Heart left ventricle (tissue), 16 donors: ENCODE measurements at regions not wholly inside any gene's neighbourhood (a gene's known extent, or its start where the extent isn't known, plus 50 kb on each side); places are given as distances from the start of the nearest gene placed in this dataset.
A peak's percentile ranks its signal among the peaks of the same experiment; 100 is the strongest.

Experiments
- ATAC-seq, 4 donors: fragments of 200-7000 bp; cut with Tn5 transposase; one replicate each; pipeline ENCODE4 v1.9.1; 2020 to 2022; ENCODE audit warnings: moderate library complexity in 4 of 4, mild to moderate bottlenecking in 3 of 4, moderate number of reproducible peaks in 1 of 4
- DNase-seq, 5 donors: peaks; one replicate each; pipeline ENCODE4 v3.0.0-alpha.2; 2020
- H3K27ac ChIP-seq, 12 donors: fragments of 200-600 bp; sonication (generic) in 4 of 12; one replicate each; pipeline versions ENCODE4 v1.5.0 to v1.8.0; 2016 to 2022; ENCODE audit warnings: mild to moderate bottlenecking in 2 of 12
- H3K27me3 ChIP-seq, 9 donors: fragments of 200-600 bp; sonication (generic) in 2 of 9; one replicate each; pipeline versions ENCODE4 v1.5.1 to v1.8.0; 2016 to 2022; ENCODE audit warnings: mild to moderate bottlenecking in 3 of 9
- H3K36me3 ChIP-seq, 9 donors: fragments of 200-600 bp; sonication (generic) in 2 of 9; one replicate each; pipeline versions ENCODE4 v1.5.0 to v1.8.0; 2018 to 2022; ENCODE audit warnings: mild to moderate bottlenecking in 2 of 9
- H3K4me1 ChIP-seq, 12 donors: fragments of 200-600 bp; sonication (generic) in 4 of 12; one replicate each; pipeline versions ENCODE4 v1.5.0 to v1.8.0; 2016 to 2022; ENCODE audit warnings: mild to moderate bottlenecking in 3 of 12
- H3K4me3 ChIP-seq, 12 donors: fragments of 200-600 bp; sonication (generic) in 4 of 12; one replicate each; pipeline versions ENCODE4 v1.5.0 to v1.8.0; 2017 to 2022; ENCODE audit warnings: mild to moderate bottlenecking in 9 of 12, moderate library complexity in 4 of 12
- H3K9me3 ChIP-seq, 12 donors: fragments of 200-600 bp; sonication (generic) in 4 of 12; one replicate each; pipeline versions ENCODE4 v1.5.0 to v1.8.0; 2016 to 2022; ENCODE audit warnings: mild to moderate bottlenecking in 1 of 12
- POLR2A ChIP-seq, 2 donors: fragments of 450-650 bp; IDR thresholded peaks; one replicate each; pipeline ENCODE4 v1.6.1; 2017; ENCODE audit warnings: antibody characterized with exemption in 2 of 2, mild to moderate bottlenecking in 2 of 2, moderate library complexity in 2 of 2
- WGBS, 4 donors: extraction: QIAGEN DNeasy Blood & Tissue Kit in 2 of 4; methylation state at CpG; one replicate each; pipeline versions ENCODE4 v1.1.5 to v1.1.7; 2013 to 2018; 5-methylcytosine and 5-hydroxymethylcytosine counted together
- intact Hi-C, 10 donors: fragments of 100-400 bp; cut with DNase I; formaldehyde crosslinking; loops; one replicate each; pipeline versions ENCODE4 v1.11.1 to v1.14.2; 2022
- TF ChIP-seq, protein P1 (sequence below), 12 donors: fragments of 200-600 bp; sonication (generic) in 4 of 12; IDR thresholded peaks; one replicate each; pipeline versions ENCODE4 v1.5.0 to v1.8.0; 2018 to 2022; ENCODE audit warnings: antibody characterized with exemption in 12 of 12, mild to moderate bottlenecking in 5 of 12
- donor health status: ischemic (EF 13 %, LVEDD 7.1; RV severe dilation, severe dysfunction).
- donor health status: healthy with polysubstance abuse.
- donor health status: DM: no; HTN: yes; CAD: no.
- donor health status: DM: no; HTN: no; CAD: no.
- donor health status: ischemic (EF 25% LVEDD 6.9; RV normal size, moderate dysfunction).
- donor health status: ischemic (EF 25% LVEDD 5.7; RV mildly dilated, moderate dysfunction).
- donor health status: healthy.
- donor health status: DM: yes; HTN: yes; CAD: no.
- donor health status: ischemic (EF 35%, LVEDD 5.7; RV mildly dilated, moderate dysfunction).
- donor health status: nonischemic (EF 11% LVEDD 7.7; RV severe dilation, severe dysfunction).
- donor health status: DM: yes; HTN: yes; CAD: no.
- donor health status: PGD.
- donor health status: ischemic (EF 29% LVEDD 5.4; RV normal size, mild dysfunction).
- donor health status: nonischemic (EF 23%, LVEDD 6.1; RV moderate dilation, normal function).

DNA sequence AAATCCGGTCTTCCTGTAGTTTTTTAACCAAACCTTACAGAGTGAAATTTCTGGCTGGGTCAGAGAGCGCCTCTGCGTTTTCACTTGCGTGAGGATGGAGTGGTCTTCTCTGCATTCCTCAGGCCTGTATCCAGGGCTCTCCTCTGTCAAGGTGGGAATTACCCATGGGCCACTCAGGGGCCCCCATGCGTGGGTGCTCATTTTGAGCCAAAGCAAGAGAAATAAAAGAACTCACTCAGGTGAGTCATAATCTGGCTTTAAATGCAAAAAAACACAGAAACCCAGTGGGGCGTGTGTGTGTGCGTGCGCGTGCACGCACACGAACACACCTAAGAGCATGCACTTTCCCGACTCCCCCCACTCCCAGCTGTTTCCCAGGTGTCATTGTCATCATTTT is 104.0 kb upstream of the PWP1 start:
- 64 to 74% (median 69%) methylated on average over 12 of the region's 12 CpGs for WGBS, 4 donors
- H3K27me3 ChIP-seq = peaks cover 0 to 37% (median 8%) of the 10 kb centered on the region in 9 donors

DNA sequence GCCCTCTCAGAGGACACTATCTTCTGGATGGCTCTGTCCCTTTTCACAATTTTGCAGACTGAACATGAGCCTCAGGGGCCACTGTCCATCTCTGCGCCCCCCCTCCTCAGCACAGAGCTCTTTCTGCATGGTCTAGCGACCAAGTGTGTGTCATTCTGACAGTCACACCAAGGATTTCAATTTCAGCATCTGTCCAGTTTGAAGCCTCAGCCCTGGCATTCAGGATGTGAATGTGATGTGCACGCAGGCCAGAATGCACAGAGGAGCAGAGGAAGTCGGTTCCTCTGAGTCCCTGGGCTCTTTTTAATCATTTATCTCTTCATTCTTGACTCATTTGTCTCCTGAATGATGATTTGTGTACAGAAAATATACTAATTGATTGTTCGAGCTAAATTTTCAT is 102.0 kb upstream of the PWP1 start:
- ATAC-seq = no peak
- Histone ChIP-seq H3K36me3 (no peaks in the 10 kb centered on the region), H3K27me3 (peaks cover 0 to 34% (median 8%) of the 10 kb centered on the region in 9 donors), H3K27ac (no peak overlapping the region), H3K4me1 (peaks cover 0 to 12% (median 0%) of the 10 kb centered on the region in 12 donors), H3K4me3 (no peak overlapping the region), H3K9me3 (peaks cover 0 to 15% (median 8%) of the 10 kb centered on the region in 12 donors)
- intact Hi-C loops = no loop called here
- TF ChIP-seq POLR2A (IDR thresholded peaks at IDR 0.05) = no peak
- TF ChIP-seq, protein P1, sequence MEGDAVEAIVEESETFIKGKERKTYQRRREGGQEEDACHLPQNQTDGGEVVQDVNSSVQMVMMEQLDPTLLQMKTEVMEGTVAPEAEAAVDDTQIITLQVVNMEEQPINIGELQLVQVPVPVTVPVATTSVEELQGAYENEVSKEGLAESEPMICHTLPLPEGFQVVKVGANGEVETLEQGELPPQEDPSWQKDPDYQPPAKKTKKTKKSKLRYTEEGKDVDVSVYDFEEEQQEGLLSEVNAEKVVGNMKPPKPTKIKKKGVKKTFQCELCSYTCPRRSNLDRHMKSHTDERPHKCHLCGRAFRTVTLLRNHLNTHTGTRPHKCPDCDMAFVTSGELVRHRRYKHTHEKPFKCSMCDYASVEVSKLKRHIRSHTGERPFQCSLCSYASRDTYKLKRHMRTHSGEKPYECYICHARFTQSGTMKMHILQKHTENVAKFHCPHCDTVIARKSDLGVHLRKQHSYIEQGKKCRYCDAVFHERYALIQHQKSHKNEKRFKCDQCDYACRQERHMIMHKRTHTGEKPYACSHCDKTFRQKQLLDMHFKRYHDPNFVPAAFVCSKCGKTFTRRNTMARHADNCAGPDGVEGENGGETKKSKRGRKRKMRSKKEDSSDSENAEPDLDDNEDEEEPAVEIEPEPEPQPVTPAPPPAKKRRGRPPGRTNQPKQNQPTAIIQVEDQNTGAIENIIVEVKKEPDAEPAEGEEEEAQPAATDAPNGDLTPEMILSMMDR (IDR thresholded peaks at IDR 0.05) = no peak
- 69 to 82% (median 75%) methylated on average over 5 of the region's 5 CpGs for WGBS, 4 donors
- no peak for DNase-seq

More for the DNA sequence above, 104.0 kb upstream of the PWP1 start:
- ATAC-seq = no peak
- peak overlapping the region in 4 of 12 donors; percentile 26 to 40 (median 32) for H3K4me3 ChIP-seq
- no peak for DNase-seq
- no peak for TF ChIP-seq POLR2A (IDR thresholded peaks at IDR 0.05)
- TF ChIP-seq, protein P1 (IDR thresholded peaks at IDR 0.05) = no peak
- intact Hi-C loops = no loop called here
- no peaks in the 10 kb centered on the region for H3K36me3 ChIP-seq
- no peaks in the 10 kb centered on the region for H3K9me3 ChIP-seq
- H3K4me1 ChIP-seq = peaks cover 0 to 12% (median 0%) of the 10 kb centered on the region in 12 donors
- H3K27ac ChIP-seq = no peak overlapping the region

DNA sequence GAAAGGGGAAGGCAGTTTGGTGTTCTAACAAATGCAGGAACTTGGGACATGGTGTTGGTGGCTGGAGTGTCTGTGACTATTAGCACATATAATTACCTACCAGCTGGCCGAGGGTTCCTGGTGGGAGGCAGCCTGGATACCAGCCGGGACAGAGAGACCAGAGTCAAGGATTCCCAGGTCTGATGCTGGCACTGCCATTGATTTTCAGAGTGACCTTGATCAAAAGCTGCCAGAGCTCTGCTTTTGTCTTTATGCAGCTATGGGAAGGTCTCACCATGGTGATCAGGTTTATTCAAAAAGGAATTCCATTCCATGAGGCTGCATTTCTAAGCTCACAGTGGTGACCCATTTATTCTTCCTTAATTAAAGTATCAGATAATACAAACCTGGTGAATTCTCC is 101.0 kb upstream of the PWP1 start:
- Histone ChIP-seq H3K4me1 (peaks cover 0 to 12% (median 0%) of the 10 kb centered on the region in 12 donors), H3K27ac (no peak overlapping the region), H3K27me3 (peaks cover 0 to 34% (median 8%) of the 10 kb centered on the region in 9 donors), H3K4me3 (no peak overlapping the region), H3K36me3 (no peaks in the 10 kb centered on the region), H3K9me3 (peaks cover 0 to 15% (median 8%) of the 10 kb centered on the region in 12 donors)
- DNase-seq (no peak), ATAC-seq (no peak)
- TF ChIP-seq, protein P1 (IDR thresholded peaks at IDR 0.05) = no peak
- TF ChIP-seq POLR2A (IDR thresholded peaks at IDR 0.05) = no peak
- intact Hi-C loops = no loop called here
- WGBS, 4 donors = 43 to 83% (median 69%) methylated on average over 2 of the region's 2 CpGs

DNA sequence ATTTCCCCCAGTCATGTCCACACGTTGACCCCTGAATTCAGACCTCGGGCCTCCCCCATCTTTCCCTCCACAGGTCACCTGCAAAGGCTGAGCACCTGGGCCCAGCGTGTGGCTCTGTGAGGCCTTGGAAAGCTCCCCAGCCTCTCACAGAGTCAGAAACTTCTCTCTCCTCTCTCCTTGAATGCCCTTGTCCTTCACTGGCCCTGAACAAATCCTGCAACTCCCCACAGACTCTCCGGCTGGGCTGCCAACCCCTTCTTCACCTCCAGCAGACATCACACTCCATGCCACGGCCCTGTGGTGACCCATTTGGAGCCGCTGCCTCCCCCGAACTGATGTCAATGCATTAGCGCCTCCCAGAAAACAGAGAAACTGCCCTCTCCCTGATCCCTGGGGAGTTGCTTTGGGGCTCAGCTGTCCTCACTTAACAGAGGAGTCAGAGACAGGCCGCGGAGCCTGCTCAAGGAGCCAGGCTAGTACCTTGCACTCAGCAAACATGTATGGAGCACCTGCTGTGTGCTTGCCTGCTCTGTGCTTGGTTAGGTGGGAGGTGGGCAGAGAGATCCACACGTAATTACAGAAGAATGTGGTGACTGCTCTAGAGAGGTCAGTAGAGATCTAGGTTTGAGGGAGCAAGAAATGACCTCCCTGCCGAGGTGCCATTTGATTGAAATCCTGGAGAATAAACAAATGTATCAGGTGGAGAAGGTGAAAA is 99.2 kb upstream of the PWP1 start:
- ATAC-seq = no peak
- DNase-seq = no peak
- no peak overlapping the region for H3K4me3 ChIP-seq
- peaks cover 0 to 27% (median 8%) of the 10 kb centered on the region in 9 donors for H3K27me3 ChIP-seq
- H3K4me1 ChIP-seq = peaks cover 0 to 13% (median 0%) of the 10 kb centered on the region in 12 donors
- intact Hi-C loops = no loop called here
- peaks cover 0 to 15% (median 8%) of the 10 kb centered on the region in 12 donors for H3K9me3 ChIP-seq
- H3K36me3 ChIP-seq = no peaks in the 10 kb centered on the region
- peak overlapping the region in 1 of 12 donors; percentile 6 for H3K27ac ChIP-seq
- WGBS, 4 donors = 60 to 74% (median 72%) methylated on average over 12 of the region's 12 CpGs
- TF ChIP-seq POLR2A (IDR thresholded peaks at IDR 0.05) = no peak
- TF ChIP-seq, protein P1 (IDR thresholded peaks at IDR 0.05) = no peak
